ENCODE measurements at regions not wholly inside any gene's neighbourhood (a gene's known extent, or its start where the extent isn't known, plus 50 kb on each side); places are given as distances from the start of the nearest gene placed in this dataset.

GRCh38 chr6:22349051-22349450 lies 52.2 kb upstream of the PRL start:
- DNase-seq (no peak), ATAC-seq (no peak)
- intact Hi-C loops (cut with DNase I) = no loop called here
- no peaks in the 10 kb centered on the region for H3K4me1 ChIP-seq
- no peaks in the 10 kb centered on the region for H3K36me3 ChIP-seq
- 85% methylated on average over 6 of the region's 13 CpGs for WGBS (ENCODE audit: insufficient coverage, low coverage, low lambda C conversion rate, missing lambda C conversion rate)
- H3K4me3 ChIP-seq = no peak overlapping the region
- no peak overlapping the region for H3K27ac ChIP-seq
- H3K27me3 ChIP-seq = no peaks in the 10 kb centered on the region
- no peaks in the 10 kb centered on the region for H3K9me3 ChIP-seq
- TF ChIP-seq CTCF (IDR thresholded peaks at IDR 0.05) (no peak), POLR2A (IDR thresholded peaks at IDR 0.05) (no peak)

DNA sequence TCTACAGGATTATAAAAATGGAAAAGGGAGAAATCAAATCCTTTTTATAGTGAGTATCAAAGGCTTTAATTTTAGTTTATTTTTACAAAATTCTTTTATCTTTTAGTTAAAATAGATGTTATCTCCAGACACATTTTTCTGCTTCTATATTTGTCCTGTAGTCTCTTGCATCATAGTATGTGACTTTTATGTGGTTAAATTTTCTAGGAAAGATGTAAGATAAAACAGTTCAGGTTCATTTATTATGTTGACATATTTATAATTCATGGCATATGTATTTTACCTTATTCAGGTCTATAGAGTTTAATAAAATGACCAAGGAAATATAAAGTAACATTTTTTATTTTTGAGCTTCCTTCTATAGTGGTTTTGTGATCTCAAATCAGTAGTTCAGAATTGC lies 52.7 kb upstream of the PRL start:
- DNase-seq (no peak), ATAC-seq (no peak)
- intact Hi-C loops (cut with DNase I) = no loop called here
- Histone ChIP-seq H3K27me3 (no peaks in the 10 kb centered on the region), H3K4me1 (no peaks in the 10 kb centered on the region), H3K36me3 (no peaks in the 10 kb centered on the region), H3K9me3 (no peaks in the 10 kb centered on the region), H3K4me3 (no peak overlapping the region), H3K27ac (no peak overlapping the region)
- TF ChIP-seq POLR2A (IDR thresholded peaks at IDR 0.05) (no peak), CTCF (IDR thresholded peaks at IDR 0.05) (no peak)

DNA sequence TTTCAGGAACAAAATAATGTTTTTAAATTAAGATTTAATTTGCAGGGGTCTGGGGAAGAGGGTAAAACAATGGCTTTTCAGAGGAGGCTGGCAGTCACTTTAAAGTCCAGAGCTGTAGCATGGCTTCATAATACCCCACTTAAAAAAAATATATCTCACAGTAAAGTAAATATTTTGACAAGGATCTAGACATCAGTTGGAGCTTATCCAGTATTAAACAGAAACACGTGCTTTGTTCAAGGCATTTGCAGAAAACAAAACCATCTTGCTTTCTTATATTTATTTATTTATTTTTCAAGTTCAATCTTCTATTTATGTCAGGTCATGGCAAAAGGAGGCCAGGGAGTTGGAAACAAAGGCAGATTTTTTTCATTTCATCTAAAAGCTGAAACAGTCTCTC lies 53.3 kb upstream of the PRL start:
- TF ChIP-seq POLR2A (IDR thresholded peaks at IDR 0.05) (no peak), CTCF (IDR thresholded peaks at IDR 0.05) (no peak)
- intact Hi-C loops (cut with DNase I) = no loop called here
- no peaks in the 10 kb centered on the region for H3K4me1 ChIP-seq
- no peaks in the 10 kb centered on the region for H3K9me3 ChIP-seq
- no peaks in the 10 kb centered on the region for H3K27me3 ChIP-seq
- H3K4me3 ChIP-seq = no peak overlapping the region
- no peak overlapping the region for H3K27ac ChIP-seq
- H3K36me3 ChIP-seq = no peaks in the 10 kb centered on the region
- no peak for DNase-seq
- 38% methylated on average over 1 of the region's 1 CpG for WGBS (ENCODE audit: insufficient coverage, low coverage, low lambda C conversion rate, missing lambda C conversion rate)
- ATAC-seq = no peak

- ATAC-seq = no peak
Measured at GRCh38 chr6:22353101-22353500, 56.3 kb upstream of the PRL start.

More at GRCh38 chr6:22353101-22353500, 56.3 kb upstream of the PRL start:
- 81% methylated on average over 2 of the region's 2 CpGs for WGBS (ENCODE audit: insufficient coverage, low coverage, low lambda C conversion rate, missing lambda C conversion rate)
- no peaks in the 10 kb centered on the region for H3K27me3 ChIP-seq
- no peak overlapping the region for H3K27ac ChIP-seq
- intact Hi-C loops (cut with DNase I) = no loop called here
- no peak overlapping the region for H3K4me3 ChIP-seq
- no peaks in the 10 kb centered on the region for H3K4me1 ChIP-seq
- TF ChIP-seq CTCF (IDR thresholded peaks at IDR 0.05) (no peak), POLR2A (IDR thresholded peaks at IDR 0.05) (no peak)
- no peaks in the 10 kb centered on the region for H3K36me3 ChIP-seq
- no peaks in the 10 kb centered on the region for H3K9me3 ChIP-seq
- DNase-seq = no peak

Data from right lobe of liver (tissue), 6 donors.